IMR-90 (cell line): ENCODE measurements at regions not wholly inside any gene's neighbourhood (a gene's known extent, or its start where the extent isn't known, plus 50 kb on each side); places are given as distances from the start of the nearest gene placed in this dataset.

ENCODE experiments used
- ATAC-seq: fragments of 200-7000 bp; cut with Tn5 transposase; 2 replicates; pipeline ENCODE4 v1.9.1; 2020; ENCODE audit warnings: low read depth, mild to moderate bottlenecking, moderate library complexity
- BruUV-seq: library from RNA; stranded (reverse); fragments of 400-500 nt; replicated peaks from 2 replicates; lab custom pipeline; 2021; lab: Mats Ljungman, UMichigan
- CTCF ChIA-PET: fragments of 300-600 bp; formaldehyde crosslinking; extraction: SDS; loops from one replicate; lab custom pipeline; 2021; ENCODE audit warnings: antibody characterized with exemption; lab: Yijun Ruan, JAX
- POLR2A ChIA-PET: fragments of 300-600 bp; sonication (Branson Sonifier 250); formaldehyde crosslinking; loops from one replicate; lab custom pipeline; 2022; ENCODE audit warnings: antibody characterized with exemption; ENCODE audit not compliant: unreplicated experiment; lab: Charles Lee
- DNase-seq: peaks from one replicate; pipeline ENCODE4 v3.0.0; 2013
- H2AFZ ChIP-seq: replicated peaks from 2 replicates; pipeline ENCODE3; 2013; ENCODE audit warnings: low read length, mild to moderate bottlenecking; ENCODE audit not compliant: poor library complexity
- H2AK5ac ChIP-seq: 2 replicates; pipeline ENCODE4 v1.6.1; 2013; ENCODE audit warnings: low read depth, low read length, inconsistent platforms
- H2AK9ac ChIP-seq: replicated peaks from 2 replicates; pipeline ENCODE3; 2013; ENCODE audit warnings: mild to moderate bottlenecking, low read depth, low read length, moderate library complexity; ENCODE audit not compliant: poor library complexity
- H2BK120ac ChIP-seq: 2 replicates; pipeline ENCODE4 v1.6.1; 2013; ENCODE audit warnings: low read depth, low read length, inconsistent platforms
- H2BK15ac ChIP-seq: 3 replicates; pipeline ENCODE4 v1.6.1; 2013; ENCODE audit warnings: low read depth, low read length, inconsistent platforms
- H2BK20ac ChIP-seq: 2 replicates; pipeline ENCODE4 v1.6.1; 2013; ENCODE audit warnings: low read depth, mild to moderate bottlenecking, inconsistent platforms, low read length, moderate library complexity
- H2BK5ac ChIP-seq: 2 replicates; pipeline ENCODE4 v1.6.1; 2013; ENCODE audit warnings: mild to moderate bottlenecking, low read depth, low read length, inconsistent platforms; ENCODE audit not compliant: poor library complexity, severe bottlenecking
- H3K14ac ChIP-seq: replicated peaks from 2 replicates; pipeline ENCODE4 v1.6.1; 2013; ENCODE audit warnings: low read depth, low read length, inconsistent platforms
- H3K18ac ChIP-seq: 2 replicates; pipeline ENCODE4 v1.6.1; 2013; ENCODE audit warnings: low read depth, low read length, control low read depth
- H3K23ac ChIP-seq: 2 replicates; pipeline ENCODE4 v1.6.1; 2013; ENCODE audit warnings: low read depth, low read length, inconsistent platforms
- H3K27ac ChIP-seq: 2 replicates; pipeline ENCODE4 v1.5.1; 2013; ENCODE audit warnings: mild to moderate bottlenecking, control low read depth, low read length; ENCODE audit not compliant: insufficient read depth
- H3K27me3 ChIP-seq: 2 replicates; pipeline ENCODE4 v1.6.1; 2013; ENCODE audit warnings: low read length; ENCODE audit not compliant: control insufficient read depth, insufficient read depth
- H3K36me3 ChIP-seq: 2 replicates; pipeline ENCODE4 v1.6.1; 2013; ENCODE audit warnings: low read length, mixed read lengths; ENCODE audit not compliant: control insufficient read depth, insufficient read depth
- H3K4ac ChIP-seq: 2 replicates; pipeline ENCODE4 v1.6.1; 2013; ENCODE audit warnings: low read depth, low read length, inconsistent platforms
- H3K4me1 ChIP-seq: 2 replicates; pipeline ENCODE4 v1.6.1; 2013; ENCODE audit warnings: low read length, mixed read lengths; ENCODE audit not compliant: control insufficient read depth, insufficient read depth
- H3K4me2 ChIP-seq: 2 replicates; pipeline ENCODE4 v1.6.1; 2013; ENCODE audit warnings: low read depth, mild to moderate bottlenecking, control low read depth, low read length, moderate library complexity
- H3K4me3 ChIP-seq: 2 replicates; pipeline ENCODE4 v1.5.1; 2013; ENCODE audit warnings: low read depth, mild to moderate bottlenecking, control low read depth, low read length, moderate library complexity; ENCODE audit not compliant: insufficient read depth
- H3K56ac ChIP-seq: 2 replicates; pipeline ENCODE4 v1.6.1; 2013; ENCODE audit warnings: low read length, inconsistent platforms; ENCODE audit not compliant: insufficient read depth; ENCODE audit errors: extremely low read depth
- H3K79me1 ChIP-seq, 2 experiments: 2 replicates each; pipeline ENCODE4 v1.6.1; 2013; ENCODE audit warnings: low read length in 2 of 2, inconsistent platforms in 1 of 2, low read depth in 1 of 2
- H3K9ac ChIP-seq: 2 replicates; pipeline ENCODE4 v1.6.1; 2013; ENCODE audit warnings: low read depth, low read length, control low read depth
- H3K9me1 ChIP-seq: 2 replicates; pipeline ENCODE4 v1.6.1; 2013; ENCODE audit warnings: low read length, inconsistent platforms; ENCODE audit not compliant: insufficient read depth
- H3K9me3 ChIP-seq: 2 replicates; pipeline ENCODE4 v1.6.1; 2013; ENCODE audit warnings: low read length; ENCODE audit not compliant: control insufficient read depth, insufficient read depth
- H4K20me1 ChIP-seq: 2 replicates; pipeline ENCODE4 v1.6.1; 2013; ENCODE audit warnings: low read length, inconsistent platforms; ENCODE audit not compliant: insufficient read depth
- H4K5ac ChIP-seq: 2 replicates; pipeline ENCODE4 v1.6.1; 2013; ENCODE audit warnings: mild to moderate bottlenecking, low read depth, low read length, control low read depth
- H4K8ac ChIP-seq, 2 experiments: 2 replicates each; pipeline ENCODE4 v1.6.1; 2013; ENCODE audit warnings: low read depth in 2 of 2, low read length in 2 of 2, control low read depth in 1 of 2, inconsistent platforms in 1 of 2
- H4K91ac ChIP-seq: 2 replicates; pipeline ENCODE4 v1.6.1; 2013; ENCODE audit warnings: low read depth, low read length, inconsistent platforms; ENCODE audit not compliant: insufficient read depth
- BHLHE40 ChIP-seq: fragments of 150-350 bp; IDR thresholded peaks from 2 replicates; pipeline ENCODE4 v1.6.1; 2016; ENCODE audit warnings: mild to moderate bottlenecking, low read depth, low read length
- CEBPB ChIP-seq: IDR thresholded peaks from 2 replicates; pipeline ENCODE4 v1.6.1; 2012; ENCODE audit warnings: low read depth, low read length, improper control_type of control experiment
- CHD1 ChIP-seq: IDR thresholded peaks from 2 replicates; pipeline ENCODE4 v1.6.1; 2012; ENCODE audit warnings: low read depth, low read length, improper control_type of control experiment
- ELK1 ChIP-seq: fragments of 150-350 bp; IDR thresholded peaks from 2 replicates; pipeline ENCODE4 v1.6.1; 2016; ENCODE audit warnings: low read depth, mild to moderate bottlenecking, low read length, moderate library complexity, borderline replicate concordance
- FOS ChIP-seq: fragments of 150-350 bp; IDR thresholded peaks from 2 replicates; pipeline ENCODE4 v1.6.1; 2016; ENCODE audit warnings: low read depth, low read length
- MAZ ChIP-seq: IDR thresholded peaks from 2 replicates; pipeline ENCODE4 v1.6.1; 2012; ENCODE audit warnings: low read depth, mild to moderate bottlenecking, low read length, improper control_type of control experiment, moderate library complexity, borderline replicate concordance
- MXI1 ChIP-seq: IDR thresholded peaks from 2 replicates; pipeline ENCODE4 v1.6.1; 2012; ENCODE audit warnings: low read depth, mild to moderate bottlenecking, low read length, moderate library complexity, borderline replicate concordance
- NFE2L2 ChIP-seq: fragments of 150-350 bp; IDR thresholded peaks from 2 replicates; pipeline ENCODE4 v1.6.1; 2016; ENCODE audit warnings: low read depth, mild to moderate bottlenecking, low read length
- POLR2A ChIP-seq: IDR thresholded peaks from 2 replicates; pipeline ENCODE4 v1.6.1; 2012; ENCODE audit warnings: mild to moderate bottlenecking, low read depth, low read length
- RAD21 ChIP-seq: IDR thresholded peaks from 2 replicates; pipeline ENCODE4 v1.6.1; 2012; ENCODE audit warnings: low read length, improper control_type of control experiment
- RCOR1 ChIP-seq: IDR thresholded peaks from 2 replicates; pipeline ENCODE4 v1.6.1; 2012; ENCODE audit warnings: mild to moderate bottlenecking, low read length, improper control_type of control experiment; ENCODE audit not compliant: insufficient replicate concordance
- RFX5 ChIP-seq: IDR thresholded peaks from 2 replicates; pipeline ENCODE4 v1.8.0; 2012; ENCODE audit warnings: low read depth, mild to moderate bottlenecking, low read length, moderate library complexity
- SMC3 ChIP-seq: fragments of 150-350 bp; IDR thresholded peaks from 2 replicates; pipeline ENCODE4 v1.6.1; 2016; ENCODE audit warnings: low read depth, mild to moderate bottlenecking, antibody characterized with exemption, low read length, moderate library complexity
- USF2 ChIP-seq: fragments of 150-350 bp; IDR thresholded peaks from 2 replicates; pipeline ENCODE4 v1.6.1; 2017; ENCODE audit warnings: mild to moderate bottlenecking, antibody characterized with exemption, low read length, low read depth
- WGBS, 2 experiments: methylation state at CpG; one replicate each; pipeline versions ENCODE4 v1.1.5 to v1.1.7; 2013; ENCODE audit warnings: missing lambda C conversion rate in 2 of 2; ENCODE audit not compliant: insufficient read length in 1 of 2; ENCODE audit errors: extremely low coverage in 2 of 2; 5-methylcytosine and 5-hydroxymethylcytosine counted together
- dilution Hi-C: fragments of 300-500 bp; cut with HindIII; formaldehyde crosslinking; loops from one replicate; pipeline ENCODE4 v1.14.3; 2018; ENCODE audit warnings: low sequenced_read_pairs; ENCODE audit not compliant: unreplicated experiment
- in situ Hi-C: fragments of 300-500 bp; cut with MboI; formaldehyde crosslinking; loops from 3 replicates; pipeline ENCODE4 v1.14.3; 2019; ENCODE audit warnings: low sequenced_read_pairs, inconsistent platforms, mixed read lengths
- intact Hi-C: fragments of 100-400 bp; cut with micrococcal nuclease; formaldehyde crosslinking; loops from 2 replicates; pipeline ENCODE4 v1.10.0; 2022
- TF ChIP-seq, protein P1 (sequence below): conservative IDR thresholded peaks from 2 replicates; pipeline ENCODE4 v1.5.1; 2012; ENCODE audit warnings: mild to moderate bottlenecking, low read depth, low read length, improper control_type of control experiment

DNA sequence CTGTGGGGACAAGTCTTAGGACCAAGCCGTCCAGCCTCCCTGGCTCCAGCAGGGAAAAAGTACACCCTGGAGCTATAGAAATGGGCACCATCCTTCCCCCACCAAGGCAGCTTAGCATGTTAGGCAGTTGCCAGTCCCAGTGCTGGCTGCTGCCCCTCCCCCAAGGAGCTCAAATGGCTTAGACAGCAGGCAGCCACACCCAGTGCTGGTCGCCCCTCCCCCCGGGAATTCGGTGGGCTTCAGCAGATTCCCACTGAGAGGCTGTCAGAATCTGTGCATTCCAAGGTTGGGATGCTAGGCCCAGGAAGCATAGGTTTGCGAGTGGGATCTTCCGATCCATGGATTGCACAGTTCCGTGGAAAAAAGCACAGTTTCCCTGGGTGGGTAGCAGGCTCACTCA is 105.2 kb upstream of the ITGA1 start:
- DNase-seq (no peak), ATAC-seq (no peak)
- 100% methylated on average over 1 of the region's 7 CpGs; no CpG with 5 or more reads in 1 of the 2 experiments for WGBS, 2 experiments
- Histone ChIP-seq H2AK5ac (0 out of 2 replicates have a peak overlapping the region, but pooled peaks have one; percentile 57), H3K27ac (no peak overlapping the region), H3K9me1 (no peaks in the 10 kb centered on the region), H4K8ac (no peak overlapping the region; a peak in 1 of 4 replicates), H3K18ac (no peak overlapping the region), H2BK20ac (peak overlapping the region; percentile 78), H3K27me3 (no peaks in the 10 kb centered on the region), H3K4me1 (no peaks in the 10 kb centered on the region), H3K79me1 (no peaks in the 10 kb centered on the region), H3K4me3 (no peak overlapping the region), H4K5ac (no peak overlapping the region), H3K9ac (no peak overlapping the region), H2AFZ (no peak overlapping the region), H2BK120ac (no peak overlapping the region), H4K91ac (no peak overlapping the region; the same call in 1 of the 2 replicates), H2BK5ac (no peak overlapping the region), H3K14ac (no peak overlapping the region), H2AK9ac (peak overlapping the region; percentile 55), H3K4ac (0 out of 2 replicates have a peak overlapping the region, but pooled peaks have one; percentile 35), H3K36me3 (no peaks in the 10 kb centered on the region), H3K9me3 (no peaks in the 10 kb centered on the region), H2BK15ac (no peak overlapping the region), H3K23ac (no peak overlapping the region), H3K4me2 (no peak overlapping the region), H4K20me1 (no peaks in the 10 kb centered on the region), H3K56ac (no peak overlapping the region)
- no TSS peak for BruUV-seq
- in situ Hi-C loops (no loop called here), dilution Hi-C loops (no loop called here), intact Hi-C loops (no loop called here)
- POLR2A ChIA-PET: no interaction called here
- no peak for TF ChIP-seq ELK1
- no peak for TF ChIP-seq MXI1
- TF ChIP-seq BHLHE40: no peak
- no peak for TF ChIP-seq CEBPB
- no peak for TF ChIP-seq SMC3
- no peak for TF ChIP-seq MAZ
- no peak for TF ChIP-seq USF2
- no peak for TF ChIP-seq CHD1
- TF ChIP-seq NFE2L2: no peak
- no peak for TF ChIP-seq POLR2A
- TF ChIP-seq FOS: no peak
- TF ChIP-seq, protein P1, sequence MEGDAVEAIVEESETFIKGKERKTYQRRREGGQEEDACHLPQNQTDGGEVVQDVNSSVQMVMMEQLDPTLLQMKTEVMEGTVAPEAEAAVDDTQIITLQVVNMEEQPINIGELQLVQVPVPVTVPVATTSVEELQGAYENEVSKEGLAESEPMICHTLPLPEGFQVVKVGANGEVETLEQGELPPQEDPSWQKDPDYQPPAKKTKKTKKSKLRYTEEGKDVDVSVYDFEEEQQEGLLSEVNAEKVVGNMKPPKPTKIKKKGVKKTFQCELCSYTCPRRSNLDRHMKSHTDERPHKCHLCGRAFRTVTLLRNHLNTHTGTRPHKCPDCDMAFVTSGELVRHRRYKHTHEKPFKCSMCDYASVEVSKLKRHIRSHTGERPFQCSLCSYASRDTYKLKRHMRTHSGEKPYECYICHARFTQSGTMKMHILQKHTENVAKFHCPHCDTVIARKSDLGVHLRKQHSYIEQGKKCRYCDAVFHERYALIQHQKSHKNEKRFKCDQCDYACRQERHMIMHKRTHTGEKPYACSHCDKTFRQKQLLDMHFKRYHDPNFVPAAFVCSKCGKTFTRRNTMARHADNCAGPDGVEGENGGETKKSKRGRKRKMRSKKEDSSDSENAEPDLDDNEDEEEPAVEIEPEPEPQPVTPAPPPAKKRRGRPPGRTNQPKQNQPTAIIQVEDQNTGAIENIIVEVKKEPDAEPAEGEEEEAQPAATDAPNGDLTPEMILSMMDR: no peak
- no peak for TF ChIP-seq RFX5
- no peak for TF ChIP-seq RCOR1
- no peak for TF ChIP-seq RAD21
- CTCF ChIA-PET: no interaction called here
